H9 (cell line): ENCODE measurements at regions not wholly inside any gene's neighbourhood (a gene's known extent, or its start where the extent isn't known, plus 50 kb on each side); places are given as distances from the start of the nearest gene placed in this dataset.

Source experiments
- DNase-seq: peaks from one replicate; pipeline ENCODE4 v3.0.0-alpha.2; 2017
- H2AFZ ChIP-seq: one replicate; pipeline ENCODE4 v1.6.1; 2013; ENCODE audit warnings: mild to moderate bottlenecking, low read length, control low read depth, moderate library complexity
- H2AK5ac ChIP-seq: 2 replicates; pipeline ENCODE4 v1.6.1; 2013; ENCODE audit warnings: low read length, control low read depth, mixed read lengths; ENCODE audit not compliant: insufficient read length
- H2BK120ac ChIP-seq: one replicate; pipeline ENCODE4 v1.6.1; 2013; ENCODE audit warnings: low read depth, mild to moderate bottlenecking, low read length, control low read depth, inconsistent platforms; ENCODE audit not compliant: poor library complexity, severe bottlenecking
- H2BK12ac ChIP-seq: 2 replicates; pipeline ENCODE4 v1.6.1; 2013; ENCODE audit warnings: low read length, control low read depth, mixed read lengths, low read depth; ENCODE audit not compliant: insufficient read length
- H2BK15ac ChIP-seq: 2 replicates; pipeline ENCODE4 v1.6.1; 2013; ENCODE audit warnings: low read depth, low read length, control low read depth
- H2BK20ac ChIP-seq: one replicate; pipeline ENCODE4 v1.6.1; 2013; ENCODE audit warnings: low read depth, mild to moderate bottlenecking, low read length, control low read depth, inconsistent platforms; ENCODE audit not compliant: poor library complexity, severe bottlenecking
- H2BK5ac ChIP-seq: 2 replicates; pipeline ENCODE4 v1.6.1; 2013; ENCODE audit warnings: low read length, control low read depth, mixed read lengths; ENCODE audit not compliant: insufficient read length
- H3K14ac ChIP-seq: 2 replicates; pipeline ENCODE4 v1.6.1; 2013; ENCODE audit warnings: low read length, control low read depth; ENCODE audit not compliant: insufficient read depth
- H3K18ac ChIP-seq: 2 replicates; pipeline ENCODE4 v1.6.1; 2013; ENCODE audit warnings: low read depth, mild to moderate bottlenecking, mixed read lengths, low read length, control low read depth; ENCODE audit not compliant: insufficient read length
- H3K23ac ChIP-seq: 2 replicates; pipeline ENCODE4 v1.6.1; 2013; ENCODE audit warnings: low read length, control low read depth, mixed read lengths, low read depth; ENCODE audit not compliant: insufficient read length
- H3K23me2 ChIP-seq: 2 replicates; pipeline ENCODE4 v1.6.1; 2013; ENCODE audit warnings: low read depth, mild to moderate bottlenecking, mixed read lengths, low read length, control low read depth; ENCODE audit not compliant: insufficient read length, poor library complexity, severe bottlenecking
- H3K27ac ChIP-seq: 2 replicates; pipeline ENCODE4 v1.5.1; 2013; ENCODE audit warnings: low read length, control low read depth, mixed read lengths, low read depth; ENCODE audit not compliant: insufficient read length
- H3K27me3 ChIP-seq: 2 replicates; pipeline ENCODE4 v1.6.1; 2013; ENCODE audit warnings: low read length, control low read depth, inconsistent platforms; ENCODE audit not compliant: insufficient read depth
- H3K4ac ChIP-seq: 2 replicates; pipeline ENCODE4 v1.6.1; 2013; ENCODE audit warnings: low read depth, mild to moderate bottlenecking, control low read depth, inconsistent platforms, low read length, moderate library complexity
- H3K4me1 ChIP-seq: 2 replicates; pipeline ENCODE4 v1.6.1; 2013; ENCODE audit warnings: low read length, control low read depth, inconsistent platforms; ENCODE audit not compliant: insufficient read depth
- H3K4me2 ChIP-seq: 2 replicates; pipeline ENCODE4 v1.6.1; 2013; ENCODE audit warnings: low read length, control low read depth, mixed read lengths; ENCODE audit not compliant: insufficient read length, insufficient read depth
- H3K56ac ChIP-seq: 2 replicates; pipeline ENCODE4 v1.6.1; 2013; ENCODE audit warnings: low read depth, mild to moderate bottlenecking, mixed read lengths, low read length, control low read depth; ENCODE audit not compliant: insufficient read length
- H3K79me1 ChIP-seq: 2 replicates; pipeline ENCODE4 v1.6.1; 2013; ENCODE audit warnings: low read depth, mild to moderate bottlenecking, moderate library complexity, low read length, control low read depth, inconsistent platforms; ENCODE audit not compliant: insufficient read depth, poor library complexity, severe bottlenecking
- H3K79me2 ChIP-seq: 2 replicates; pipeline ENCODE4 v1.6.1; 2013; ENCODE audit warnings: low read length, control low read depth, inconsistent platforms; ENCODE audit not compliant: insufficient read depth
- H3K9ac ChIP-seq: 2 replicates; pipeline ENCODE4 v1.6.1; 2013; ENCODE audit warnings: low read length, control low read depth, mixed read lengths; ENCODE audit not compliant: insufficient read length; ENCODE audit errors: extremely low read depth
- H3K9me3 ChIP-seq: one replicate; pipeline ENCODE4 v1.6.1; 2013; ENCODE audit warnings: low read depth, low read length, inconsistent platforms; ENCODE audit not compliant: control insufficient read depth
- H3T11ph ChIP-seq: one replicate; pipeline ENCODE4 v1.6.1; 2013; ENCODE audit warnings: mild to moderate bottlenecking, low read length, control low read depth, inconsistent platforms
- H4K20me1 ChIP-seq: one replicate; pipeline ENCODE4 v1.6.1; 2013; ENCODE audit not compliant: control insufficient read depth, insufficient read length, insufficient read depth
- H4K5ac ChIP-seq: 2 replicates; pipeline ENCODE4 v1.6.1; 2013; ENCODE audit warnings: low read depth, mild to moderate bottlenecking, mixed read lengths, low read length, control low read depth; ENCODE audit not compliant: insufficient read length
- H4K8ac ChIP-seq: replicated peaks from 2 replicates; pipeline ENCODE4 v1.6.1; 2013; ENCODE audit warnings: low read length, control low read depth, mixed read lengths, low read depth; ENCODE audit not compliant: insufficient read length
- H4K91ac ChIP-seq: 2 replicates; pipeline ENCODE4 v1.6.1; 2013; ENCODE audit warnings: low read depth, mild to moderate bottlenecking, moderate library complexity, mixed read lengths, low read length, control low read depth; ENCODE audit not compliant: insufficient read length
- H3K27ac Mint-ChIP-seq, 3 experiments: 2 replicates in 2 of 3; 3 replicates in 1 of 3; pipeline ENCODE4 v1.8.0; 2020 to 2021; ENCODE audit warnings: mixed read lengths in 3 of 3, mild to moderate bottlenecking in 1 of 3, moderate library complexity in 1 of 3
- H3K27me3 Mint-ChIP-seq: 2 replicates; pipeline ENCODE4 v1.8.0; 2021; ENCODE audit warnings: low read depth, mild to moderate bottlenecking, moderate library complexity, mixed read lengths
- H3K36me3 Mint-ChIP-seq, 3 experiments: 2 replicates in 2 of 3; 3 replicates in 1 of 3; pipeline ENCODE4 v1.8.0; 2020 to 2021; ENCODE audit warnings: low read depth in 3 of 3, mixed read lengths in 3 of 3; ENCODE audit not compliant: insufficient read depth in 1 of 3
- H3K4me1 Mint-ChIP-seq, 2 experiments: 2 replicates each; pipeline ENCODE4 v1.8.0; 2020; ENCODE audit warnings: mixed read lengths in 2 of 2
- H3K4me3 Mint-ChIP-seq, 2 experiments: 2 replicates in 1 of 2; 3 replicates in 1 of 2; pipeline ENCODE4 v1.8.0; 2020 to 2021; ENCODE audit warnings: mild to moderate bottlenecking in 2 of 2, mixed read lengths in 2 of 2, moderate library complexity in 1 of 2
- H3K9me3 Mint-ChIP-seq, 2 experiments: 2 replicates in 1 of 2; 3 replicates in 1 of 2; pipeline ENCODE4 v1.8.0; 2020; ENCODE audit warnings: mild to moderate bottlenecking in 2 of 2, mixed read lengths in 2 of 2, moderate library complexity in 1 of 2
- CTCF ChIP-seq: fragments of 200-600 bp; sonication (generic); conservative IDR thresholded peaks from 3 replicates; pipeline ENCODE4 v1.8.0; 2021; ENCODE audit warnings: antibody characterized with exemption, mild to moderate bottlenecking
- WGBS: extraction: QIAGEN DNeasy Blood & Tissue Kit; methylation state at CpG from one replicate; pipeline ENCODE4 v1.1.7; 2013; ENCODE audit warnings: missing lambda C conversion rate, low lambda C conversion rate, mixed read lengths; ENCODE audit not compliant: insufficient read length; ENCODE audit errors: extremely low coverage; 5-methylcytosine and 5-hydroxymethylcytosine counted together

- Histone ChIP-seq H3K4me1 (no peaks in the 10 kb centered on the region), H3K27ac (no peak overlapping the region), H3K4me2 (no peak overlapping the region), H3K79me2 (no peaks in the 10 kb centered on the region), H3K9me3 (no peaks in the 10 kb centered on the region), H2BK12ac (no peak overlapping the region), H4K8ac (no peak overlapping the region), H3K79me1 (no peaks in the 10 kb centered on the region), H3K23ac (no peak overlapping the region), H3K27me3 (no peaks in the 10 kb centered on the region), H4K5ac (no peak overlapping the region), H2BK120ac (no peak overlapping the region), H3K56ac (no peak overlapping the region), H2BK15ac (no peak overlapping the region), H3K9ac (no peak overlapping the region), H3K4ac (no peak overlapping the region), H3K18ac (no peak overlapping the region), H4K20me1 (no peaks in the 10 kb centered on the region), H4K91ac (no peak overlapping the region), H2BK20ac (no peak overlapping the region), H3T11ph (no peak overlapping the region), H3K23me2 (no peaks in the 10 kb centered on the region), H2AK5ac (no peak overlapping the region), H2AFZ (no peak overlapping the region), H3K14ac (no peak overlapping the region), H2BK5ac (no peak overlapping the region)
- Mint-ChIP-seq H3K9me3 (peaks cover 0 to 6% of the 10 kb centered on the region in 2 experiments; a peak in 1 of 5 replicates), H3K4me3 (no peak overlapping the region), H3K27ac (no peak overlapping the region), H3K4me1 (no peaks in the 10 kb centered on the region), H3K36me3 (no peaks in the 10 kb centered on the region; a peak in 2 of 7 replicates), H3K27me3 (no peaks in the 10 kb centered on the region)
- no peak for DNase-seq
- no peak for TF ChIP-seq CTCF
- no CpG with 5 or more reads among the region's 5 CpGs for WGBS
These were observed 204.1 kb upstream of the POM121L12 start for GRCh38 chr7:52831321-52831720.
